Posterior vena cava (tissue), 2 donors: ENCODE measurements at regions not wholly inside any gene's neighbourhood (a gene's known extent, or its start where the extent isn't known, plus 50 kb on each side); places are given as distances from the start of the nearest gene placed in this dataset.

Source experiments
- DNase-seq: peaks from one replicate; pipeline ENCODE4 v3.0.0-alpha.2; 2020; ENCODE audit warnings: low spot score
- intact Hi-C, 2 donors: fragments of 100-400 bp; cut with DNase I; formaldehyde crosslinking; loops; one replicate each; pipeline versions ENCODE4 v1.14.1 to v1.14.2; 2022 to 2023
- donor health status: DM: yes; HTN: yes; CAD: no.
- donor health status: DM: yes; HTN: yes; CAD: no.

GRCh38 chr13:53341144-53341510 is 312.5 kb downstream of the OLFM4 start:
- DNase-seq, result no peak
- intact Hi-C loops, result no loop called here

DNA sequence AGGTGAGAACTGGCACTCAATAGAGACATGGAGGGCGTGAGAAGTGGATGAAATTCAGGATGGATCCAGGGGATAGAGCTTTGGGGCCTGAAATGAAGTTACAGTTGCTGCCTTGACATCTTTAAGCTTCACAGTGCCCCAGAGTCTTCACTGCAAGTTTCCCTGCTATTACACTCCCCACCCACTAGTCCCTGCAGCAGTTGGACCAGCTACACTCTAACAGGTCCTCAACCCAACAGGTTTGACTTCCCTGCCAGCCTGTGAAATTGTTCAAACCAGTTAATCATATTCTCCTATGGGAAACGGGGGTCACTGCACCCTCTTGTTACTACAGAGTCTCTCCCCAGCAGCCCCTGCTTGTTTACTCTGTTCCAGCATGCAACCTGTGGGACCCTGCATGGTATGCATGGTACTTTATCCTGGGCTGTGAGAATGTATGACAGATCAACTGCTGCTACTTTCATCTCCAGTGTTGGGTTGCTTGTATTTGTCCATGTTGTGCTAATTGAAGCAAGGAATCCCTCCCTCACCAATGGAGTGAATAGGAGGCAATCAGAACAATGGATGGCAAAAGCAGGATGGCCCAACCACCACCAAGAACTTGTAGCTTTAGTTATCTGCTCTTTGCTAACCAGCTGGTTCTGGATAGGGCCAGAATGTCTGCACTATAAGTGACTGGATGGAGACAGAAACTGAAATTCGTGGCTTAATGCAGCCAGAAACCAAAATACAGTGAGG is 314.2 kb downstream of the OLFM4 start:
- intact Hi-C loops, result no loop called here
- no peak for DNase-seq

- intact Hi-C loops, result no loop called here
- no peak for DNase-seq
Observed at GRCh38 chr13:53343361-53343744, 314.7 kb downstream of the OLFM4 start.

DNA sequence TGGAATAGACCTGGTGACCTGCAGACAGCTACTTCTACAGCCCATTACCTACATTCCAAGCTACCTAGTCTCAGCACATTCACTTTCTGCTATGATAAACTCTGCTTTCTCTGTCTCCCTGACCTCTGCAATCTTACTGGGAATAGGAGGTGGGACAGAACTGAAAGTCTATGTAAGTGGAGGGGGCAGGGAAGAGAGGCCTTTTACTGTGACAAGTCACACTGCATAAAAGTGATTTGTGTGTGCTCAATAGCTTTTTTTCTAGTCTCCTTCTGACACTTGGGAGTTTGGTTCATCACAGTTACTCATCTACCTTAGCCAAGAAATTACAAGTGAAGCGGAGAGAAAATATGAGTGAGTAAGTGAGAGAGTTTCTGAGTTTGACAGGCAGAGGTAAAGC is 322.4 kb downstream of the OLFM4 start:
- no peak for DNase-seq
- intact Hi-C loops, result no loop called here

GRCh38 chr13:53357582-53357981 is 329.0 kb downstream of the OLFM4 start:
- intact Hi-C loops, result no loop called here
- no peak for DNase-seq

- intact Hi-C loops, result no loop called here
- no peak for DNase-seq
Observed at GRCh38 chr13:53368948-53369347, 340.3 kb downstream of the OLFM4 start.

DNA sequence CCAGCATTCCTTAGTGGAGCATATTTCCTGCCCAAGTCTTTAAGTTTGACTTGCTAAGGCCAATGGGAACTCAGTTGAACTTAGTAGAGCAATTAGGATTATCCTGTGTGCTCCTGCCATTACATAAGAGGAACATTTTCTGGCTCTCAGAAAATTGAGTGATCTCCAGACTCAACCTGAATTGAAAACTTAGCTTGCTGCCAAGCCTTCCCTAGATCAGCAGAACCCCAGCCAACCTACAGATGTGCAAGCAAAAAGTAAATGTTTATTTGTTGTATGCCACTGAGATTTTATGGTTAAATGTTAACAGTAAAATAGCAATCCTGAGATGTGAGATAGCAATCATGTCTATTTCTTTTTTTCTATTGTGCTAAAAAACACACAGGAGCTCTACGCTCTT is 350.9 kb downstream of the OLFM4 start:
- DNase-seq, result no peak
- intact Hi-C loops, result no loop called here

DNA sequence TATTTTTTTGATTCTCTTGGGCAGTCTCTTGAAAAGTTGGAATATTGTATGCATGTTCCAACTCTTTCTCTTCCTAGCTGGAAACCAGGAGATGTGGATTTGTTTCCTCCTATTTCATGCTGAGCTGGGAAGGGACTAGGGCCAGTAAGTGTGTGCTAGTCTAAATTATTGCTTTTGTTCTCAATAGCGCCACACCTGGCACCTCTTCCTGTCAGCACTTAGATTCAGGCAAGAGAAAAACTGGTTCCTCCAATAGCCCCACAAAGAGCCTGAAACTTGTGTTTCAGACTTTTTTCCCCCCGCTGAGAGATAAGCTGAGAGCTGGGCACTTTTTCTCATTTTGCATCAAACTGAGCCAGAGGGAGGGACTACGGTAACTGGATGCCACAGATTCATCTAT is 353.4 kb downstream of the OLFM4 start:
- intact Hi-C loops, result no loop called here
- DNase-seq, result no peak

GRCh38 chr13:53398051-53398450 is 369.4 kb downstream of the OLFM4 start:
- no peak for DNase-seq
- intact Hi-C loops, result no loop called here

DNA sequence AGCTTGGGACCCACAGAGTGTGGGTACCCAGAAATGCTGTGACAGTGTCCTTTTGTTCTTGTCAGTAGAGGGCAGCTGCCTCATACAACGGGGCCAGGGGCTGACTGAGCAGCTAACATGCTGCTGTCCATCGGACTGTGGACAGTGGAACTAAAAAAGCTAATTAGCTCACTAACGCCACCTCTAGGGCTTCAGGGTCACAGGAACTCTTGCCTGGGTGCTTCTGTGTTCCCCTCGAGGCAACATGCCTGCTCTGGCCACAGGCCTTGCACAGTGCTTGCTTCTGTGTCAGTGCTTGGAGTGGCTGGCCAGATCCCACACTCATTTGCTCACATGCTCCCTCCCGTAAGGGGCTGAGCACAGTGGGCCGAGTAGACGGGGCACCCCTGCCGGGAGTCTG is 377.0 kb downstream of the OLFM4 start:
- DNase-seq, result no peak
- intact Hi-C loops, result no loop called here

- no peak for DNase-seq
- intact Hi-C loops, result no loop called here
Observed at GRCh38 chr13:53408306-53408705, 379.7 kb downstream of the OLFM4 start.

GRCh38 chr13:53408847-53409568 is 380.4 kb downstream of the OLFM4 start:
- intact Hi-C loops, result no loop called here
- DNase-seq, result no peak

DNA sequence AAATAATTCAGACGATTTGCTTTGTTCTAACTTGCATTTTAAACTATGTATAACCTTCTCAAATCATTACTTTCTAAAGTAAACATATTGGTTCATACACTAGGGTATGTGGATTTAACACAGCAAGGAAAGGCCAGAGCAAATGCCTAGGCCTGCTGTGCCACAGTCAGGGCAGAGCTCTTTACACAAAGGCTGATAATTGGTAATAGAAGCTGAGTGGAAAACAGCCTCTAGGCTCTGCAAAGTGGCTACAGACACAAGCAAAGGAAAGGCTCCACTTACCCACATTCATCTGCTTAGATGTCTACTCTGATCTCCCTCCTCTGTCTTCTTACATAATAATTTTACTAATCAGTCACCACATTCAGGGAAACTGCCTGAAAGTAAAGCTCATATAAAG is 382.9 kb downstream of the OLFM4 start:
- intact Hi-C loops, result no loop called here
- DNase-seq, result no peak

GRCh38 chr13:53415135-53415534 is 386.5 kb downstream of the OLFM4 start:
- intact Hi-C loops, result no loop called here
- no peak for DNase-seq

- no peak for DNase-seq
- intact Hi-C loops, result no loop called here
Observed at GRCh38 chr13:53417601-53418000, 389.0 kb downstream of the OLFM4 start.

- intact Hi-C loops, result no loop called here
- DNase-seq, result no peak
Observed at GRCh38 chr13:53422415-53422814, 393.8 kb downstream of the OLFM4 start.

DNA sequence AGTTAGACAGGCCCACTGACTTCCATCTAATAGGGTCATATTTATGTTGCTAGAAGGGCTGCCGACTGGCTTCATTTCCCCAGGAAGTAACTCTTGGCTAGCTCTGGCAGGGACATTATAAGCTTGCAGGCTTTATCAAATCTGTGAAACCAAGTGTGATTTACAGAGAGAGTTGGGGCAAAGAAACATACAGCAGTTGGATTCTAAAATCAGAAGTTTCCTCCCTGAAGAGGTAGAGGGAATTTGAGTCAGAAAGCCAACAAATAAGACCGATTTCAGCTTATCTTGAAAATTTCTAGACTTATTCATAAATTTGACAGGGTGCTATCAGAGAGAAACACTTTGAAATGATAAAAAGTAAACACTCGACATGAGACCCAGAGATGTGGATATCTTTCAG is 407.8 kb downstream of the OLFM4 start:
- intact Hi-C loops, result no loop called here
- no peak for DNase-seq

DNA sequence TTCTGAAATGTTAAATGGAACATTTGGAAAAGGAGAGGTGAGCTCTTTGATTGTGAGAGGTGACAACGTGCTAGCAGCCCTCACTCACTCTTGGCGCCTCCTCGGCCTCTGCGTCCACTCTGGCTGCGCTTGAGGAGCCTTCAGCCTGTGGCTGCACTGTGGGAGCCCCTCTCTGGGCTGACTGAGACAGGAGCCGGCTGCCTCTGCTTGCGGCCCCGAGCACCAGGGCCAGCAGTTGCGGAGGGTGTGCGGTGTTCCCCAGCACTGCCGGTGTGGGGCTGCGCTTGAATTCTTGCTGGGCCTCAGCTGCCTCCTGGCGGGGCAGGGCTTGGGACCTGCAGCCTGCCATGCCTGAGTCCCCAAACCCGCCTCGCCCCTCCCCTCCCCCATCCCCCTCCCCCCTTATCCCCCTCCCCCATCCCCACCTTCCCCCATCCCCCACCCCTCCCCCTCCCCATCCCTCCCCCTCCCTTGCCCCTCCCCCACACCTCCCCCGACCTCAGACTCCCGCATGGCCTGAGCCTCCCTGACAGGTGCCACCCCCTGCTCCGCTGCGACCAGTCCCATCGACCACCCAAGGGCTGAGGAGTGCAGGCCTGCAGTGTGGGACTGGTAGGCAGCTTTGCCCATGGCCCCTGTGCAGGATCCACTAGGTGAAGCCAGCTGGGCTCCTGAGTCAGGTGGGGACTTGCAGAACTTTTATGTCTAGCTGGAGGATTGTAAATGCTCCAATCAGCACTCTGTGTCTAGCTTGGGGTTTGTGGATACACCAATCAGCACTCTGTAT is 411.0 kb downstream of the OLFM4 start:
- no peak for DNase-seq
- intact Hi-C loops, result no loop called here

DNA sequence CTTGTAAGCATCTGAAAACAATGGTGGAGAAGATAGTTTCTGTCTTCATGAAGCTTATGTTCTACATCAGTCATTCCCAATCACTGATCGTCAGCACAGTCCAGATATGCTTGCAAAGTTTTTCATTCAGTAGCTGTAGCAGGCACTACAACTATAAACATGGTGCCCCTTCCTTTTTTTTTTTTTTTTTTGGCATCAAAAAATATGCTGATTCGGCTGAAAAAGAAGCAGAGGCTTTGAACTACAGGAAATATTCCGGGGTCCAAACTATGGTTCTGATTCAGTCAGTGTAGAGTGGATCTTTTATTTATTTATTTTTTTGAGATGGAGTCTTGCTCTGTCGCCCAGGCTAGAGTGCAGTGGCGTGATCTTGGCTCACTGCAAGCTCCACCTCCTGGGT is 414.4 kb downstream of the OLFM4 start:
- intact Hi-C loops, result no loop called here

GRCh38 chr13:53445686-53446085 is 417.1 kb downstream of the OLFM4 start:
- DNase-seq, result no peak
- intact Hi-C loops, result no loop called here

More for the DNA sequence above, 414.4 kb downstream of the OLFM4 start:
- DNase-seq, result no peak

- intact Hi-C loops, result no loop called here
- DNase-seq, result no peak
Observed at GRCh38 chr13:53447456-53447855, 418.8 kb downstream of the OLFM4 start.
